ENCODE measurements at regions not wholly inside any gene's neighbourhood (a gene's known extent, or its start where the extent isn't known, plus 50 kb on each side); places are given as distances from the start of the nearest gene placed in this dataset.

DNA sequence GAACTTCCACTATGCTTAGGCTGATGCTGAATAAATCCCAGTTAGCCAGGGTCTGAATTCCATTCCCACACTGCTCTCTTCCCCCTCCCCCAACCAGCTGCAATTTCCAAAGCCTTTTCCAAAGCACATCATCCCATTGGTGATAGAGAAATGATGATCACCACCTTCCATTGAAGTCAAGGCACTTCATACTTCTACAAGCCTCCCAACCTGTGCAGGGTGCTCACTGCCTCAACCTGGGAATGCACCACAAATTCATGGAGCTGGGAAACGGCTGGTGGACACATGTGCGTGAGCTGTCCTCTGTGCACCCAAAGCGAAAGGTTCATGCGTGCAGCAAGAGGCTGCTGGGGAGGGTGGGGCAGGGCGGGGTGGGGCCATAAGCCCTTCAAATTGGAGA is 302.7 kb upstream of the IRX3 start:
- TF ChIP-seq, protein P1, sequence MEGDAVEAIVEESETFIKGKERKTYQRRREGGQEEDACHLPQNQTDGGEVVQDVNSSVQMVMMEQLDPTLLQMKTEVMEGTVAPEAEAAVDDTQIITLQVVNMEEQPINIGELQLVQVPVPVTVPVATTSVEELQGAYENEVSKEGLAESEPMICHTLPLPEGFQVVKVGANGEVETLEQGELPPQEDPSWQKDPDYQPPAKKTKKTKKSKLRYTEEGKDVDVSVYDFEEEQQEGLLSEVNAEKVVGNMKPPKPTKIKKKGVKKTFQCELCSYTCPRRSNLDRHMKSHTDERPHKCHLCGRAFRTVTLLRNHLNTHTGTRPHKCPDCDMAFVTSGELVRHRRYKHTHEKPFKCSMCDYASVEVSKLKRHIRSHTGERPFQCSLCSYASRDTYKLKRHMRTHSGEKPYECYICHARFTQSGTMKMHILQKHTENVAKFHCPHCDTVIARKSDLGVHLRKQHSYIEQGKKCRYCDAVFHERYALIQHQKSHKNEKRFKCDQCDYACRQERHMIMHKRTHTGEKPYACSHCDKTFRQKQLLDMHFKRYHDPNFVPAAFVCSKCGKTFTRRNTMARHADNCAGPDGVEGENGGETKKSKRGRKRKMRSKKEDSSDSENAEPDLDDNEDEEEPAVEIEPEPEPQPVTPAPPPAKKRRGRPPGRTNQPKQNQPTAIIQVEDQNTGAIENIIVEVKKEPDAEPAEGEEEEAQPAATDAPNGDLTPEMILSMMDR (IDR thresholded peaks at IDR 0.05): no peak
- TF ChIP-seq POLR2A (IDR thresholded peaks at IDR 0.05): no peak
